Uterus (tissue), 2 donors: ENCODE measurements at regions not wholly inside any gene's neighbourhood (a gene's known extent, or its start where the extent isn't known, plus 50 kb on each side); places are given as distances from the start of the nearest gene placed in this dataset.

Experiments used
- POLR2A ChIP-seq, 2 donors: fragments of 450-650 bp; IDR thresholded peaks; one replicate each; pipeline ENCODE4 v1.6.1; 2016; ENCODE audit warnings: antibody characterized with exemption in 2 of 2, mild to moderate bottlenecking in 1 of 2, moderate library complexity in 1 of 2
- TF ChIP-seq, protein P1 (sequence below), 4 experiments: fragments of 200-600 bp in 2 of 4; fragments of 450-650 bp in 2 of 4; sonication (generic) in 2 of 4; IDR thresholded peaks; one replicate each; pipeline ENCODE4 v1.5.1; 2016 to 2019; ENCODE audit warnings: antibody characterized with exemption in 4 of 4, mild to moderate bottlenecking in 2 of 4, moderate library complexity in 1 of 4

DNA sequence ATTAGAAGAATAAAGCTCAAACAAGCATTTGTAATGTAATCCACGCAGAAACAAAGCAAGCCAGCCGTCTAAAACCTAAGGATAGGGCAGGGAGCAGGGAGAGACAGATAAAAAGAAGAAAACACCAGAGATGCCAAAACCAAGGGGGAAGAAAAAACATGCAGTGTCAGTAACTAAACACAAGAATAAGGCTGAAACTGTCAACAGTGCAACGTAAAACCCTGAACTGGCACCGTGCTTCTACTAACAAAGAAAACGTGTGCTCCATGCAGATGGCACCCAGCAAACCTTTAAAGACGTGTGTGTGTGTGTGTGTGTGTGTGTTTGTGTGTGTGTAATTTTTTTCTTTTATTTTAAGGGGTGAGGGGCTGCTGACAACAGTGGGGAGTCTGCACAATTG, 88.4 kb upstream of the TAB2 start:
- TF ChIP-seq, protein P1, sequence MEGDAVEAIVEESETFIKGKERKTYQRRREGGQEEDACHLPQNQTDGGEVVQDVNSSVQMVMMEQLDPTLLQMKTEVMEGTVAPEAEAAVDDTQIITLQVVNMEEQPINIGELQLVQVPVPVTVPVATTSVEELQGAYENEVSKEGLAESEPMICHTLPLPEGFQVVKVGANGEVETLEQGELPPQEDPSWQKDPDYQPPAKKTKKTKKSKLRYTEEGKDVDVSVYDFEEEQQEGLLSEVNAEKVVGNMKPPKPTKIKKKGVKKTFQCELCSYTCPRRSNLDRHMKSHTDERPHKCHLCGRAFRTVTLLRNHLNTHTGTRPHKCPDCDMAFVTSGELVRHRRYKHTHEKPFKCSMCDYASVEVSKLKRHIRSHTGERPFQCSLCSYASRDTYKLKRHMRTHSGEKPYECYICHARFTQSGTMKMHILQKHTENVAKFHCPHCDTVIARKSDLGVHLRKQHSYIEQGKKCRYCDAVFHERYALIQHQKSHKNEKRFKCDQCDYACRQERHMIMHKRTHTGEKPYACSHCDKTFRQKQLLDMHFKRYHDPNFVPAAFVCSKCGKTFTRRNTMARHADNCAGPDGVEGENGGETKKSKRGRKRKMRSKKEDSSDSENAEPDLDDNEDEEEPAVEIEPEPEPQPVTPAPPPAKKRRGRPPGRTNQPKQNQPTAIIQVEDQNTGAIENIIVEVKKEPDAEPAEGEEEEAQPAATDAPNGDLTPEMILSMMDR (IDR thresholded peaks at IDR 0.05): no peak
- TF ChIP-seq POLR2A (IDR thresholded peaks at IDR 0.05): no peak
